Activated T-helper 1 cell treated with anti-CD3 and anti-CD28 coated beads, Interleukin-12 subunit alpha, Interleukin-12 subunit beta, Interleukin-2, Interleukin-4 antibody, amounts not matched to agents 30 ng/mL and 10 ng/mL and 1 ng/mL, durations not matched to agents 14 hours and 24 hours and 36 hours (primary cell): ENCODE measurements at regions not wholly inside any gene's neighbourhood (a gene's known extent, or its start where the extent isn't known, plus 50 kb on each side); places are given as distances from the start of the nearest gene placed in this dataset.
"Not testable (repeated sequence)": the region's sequence is repeated elsewhere in the genome, so short reads cannot be mapped to it uniquely, and the experiment has no call there.

Experiments
- DNase-seq: peaks from one replicate; pipeline ENCODE4 v3.0.0; 2021; ENCODE audit warnings: low spot score
- H3K27ac Mint-ChIP-seq: one replicate; pipeline ENCODE4 v1.8.0; 2021; ENCODE audit warnings: mild to moderate bottlenecking, mixed read lengths
- H3K27me3 Mint-ChIP-seq: one replicate; pipeline ENCODE4 v1.8.0; 2022; ENCODE audit warnings: mild to moderate bottlenecking, moderate library complexity, mixed read lengths; ENCODE audit not compliant: insufficient read depth
- H3K36me3 Mint-ChIP-seq: one replicate; pipeline ENCODE4 v1.8.0; 2021; ENCODE audit warnings: low read depth, mixed read lengths
- H3K4me1 Mint-ChIP-seq: one replicate; pipeline ENCODE4 v1.8.0; 2021; ENCODE audit warnings: low read depth, mixed read lengths
- H3K4me3 Mint-ChIP-seq: one replicate; pipeline ENCODE4 v1.8.0; 2021; ENCODE audit warnings: mild to moderate bottlenecking, moderate library complexity, mixed read lengths
- H3K9me3 Mint-ChIP-seq: one replicate; pipeline ENCODE4 v1.8.0; 2021; ENCODE audit warnings: mixed read lengths
- intact Hi-C: fragments of 100-400 bp; cut with micrococcal nuclease; formaldehyde crosslinking; loops from one replicate; pipeline ENCODE4 v1.15.1; 2024

- intact Hi-C loops: no loop called here
- no peak for DNase-seq
- H3K27ac Mint-ChIP-seq: no peak overlapping the region
- H3K4me3 Mint-ChIP-seq: no peak overlapping the region
- H3K4me1 Mint-ChIP-seq: no peaks in the 10 kb centered on the region
- no peaks in the 10 kb centered on the region for H3K27me3 Mint-ChIP-seq
- no peaks in the 10 kb centered on the region for H3K9me3 Mint-ChIP-seq
- no peaks in the 10 kb centered on the region for H3K36me3 Mint-ChIP-seq
These were observed 114.3 kb upstream of the PCSK5 start for GRCh38 chr9:75775966-75776691.

DNA sequence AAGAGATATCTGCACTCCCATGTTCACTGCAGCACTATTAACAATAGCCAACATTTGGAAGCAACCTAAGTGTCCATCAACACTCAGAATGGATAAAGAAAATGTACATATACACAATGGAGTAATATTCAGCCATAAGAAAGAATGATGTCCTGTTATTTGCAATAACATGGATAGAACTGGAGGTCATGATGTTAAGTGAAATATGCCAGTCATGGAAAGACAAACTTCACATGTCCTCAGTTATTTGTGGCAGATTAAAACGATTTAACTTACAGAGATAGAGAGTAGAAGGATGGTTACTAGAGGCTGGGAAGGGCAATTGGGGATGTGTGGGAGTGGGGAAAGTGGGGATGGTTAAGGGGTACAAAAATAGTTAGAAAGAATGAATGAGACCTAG is 110.3 kb upstream of the PCSK5 start:
- Mint-ChIP-seq H3K27me3 (no peaks in the 10 kb centered on the region), H3K9me3 (peaks cover 2% of the 10 kb centered on the region), H3K36me3 (no peaks in the 10 kb centered on the region), H3K27ac (no peak overlapping the region), H3K4me1 (no peaks in the 10 kb centered on the region), H3K4me3 (no peak overlapping the region)
- no peak for DNase-seq
- intact Hi-C loops: no loop called here

- no peak for DNase-seq
- no peak overlapping the region for H3K27ac Mint-ChIP-seq
These were observed 102.4 kb upstream of the PCSK5 start for GRCh38 chr9:75788006-75788634.

DNA sequence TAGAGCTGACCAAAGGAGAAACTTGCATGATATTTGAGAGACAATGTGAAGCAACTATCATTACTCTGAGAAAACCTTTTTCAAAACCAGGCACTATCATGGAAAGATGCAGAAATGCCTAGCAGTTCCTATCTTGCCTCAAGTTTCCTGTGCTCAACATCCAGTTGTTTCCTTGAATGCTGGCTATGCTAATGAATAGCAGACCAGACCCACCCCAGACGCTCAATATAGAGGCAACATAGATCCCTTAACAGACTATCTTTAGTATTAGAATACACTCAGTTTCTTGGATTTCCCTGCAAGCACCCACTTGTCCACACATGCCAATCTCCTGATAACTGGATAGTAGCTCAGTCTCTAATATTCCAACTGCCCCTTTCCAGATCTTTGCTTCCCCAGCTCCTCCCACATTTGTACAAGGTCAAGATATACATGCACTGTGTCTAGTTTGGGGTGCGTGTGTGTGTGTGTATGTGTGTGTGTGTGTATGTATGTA is 93.3 kb upstream of the PCSK5 start:
- DNase-seq: no peak
- H3K27ac Mint-ChIP-seq: no peak overlapping the region
- H3K36me3 Mint-ChIP-seq: no peaks in the 10 kb centered on the region
- H3K4me1 Mint-ChIP-seq: no peaks in the 10 kb centered on the region
- intact Hi-C loops: no loop called here
- no peak overlapping the region for H3K4me3 Mint-ChIP-seq
- H3K9me3 Mint-ChIP-seq: no peaks in the 10 kb centered on the region
- peaks cover 1% of the 10 kb centered on the region for H3K27me3 Mint-ChIP-seq

More at GRCh38 chr9:75788006-75788634, 102.4 kb upstream of the PCSK5 start:
- H3K4me1 Mint-ChIP-seq: peaks cover 14% of the 10 kb centered on the region
- no peak overlapping the region for H3K4me3 Mint-ChIP-seq
- H3K36me3 Mint-ChIP-seq: no peaks in the 10 kb centered on the region
- intact Hi-C loops: no loop called here
- peaks cover 4% of the 10 kb centered on the region for H3K27me3 Mint-ChIP-seq
- peaks cover 18% of the 10 kb centered on the region for H3K9me3 Mint-ChIP-seq

DNA sequence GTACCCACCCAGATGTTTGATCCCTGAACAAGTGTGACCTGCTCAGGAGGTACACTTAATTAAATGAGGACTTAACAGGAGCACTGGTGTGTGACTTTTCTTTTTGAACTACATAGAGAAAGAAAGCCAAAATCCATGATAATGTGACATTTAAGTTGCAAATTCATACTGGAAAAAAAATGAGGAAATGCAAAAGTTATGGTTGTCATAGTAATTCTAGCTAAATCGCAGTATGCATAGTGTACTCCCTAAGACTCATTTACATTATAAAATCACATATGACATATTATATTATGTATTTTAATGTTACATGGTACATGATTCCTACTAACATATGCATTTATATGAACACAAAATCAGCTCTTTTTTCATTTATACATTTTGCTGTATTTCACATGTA is 92.0 kb upstream of the PCSK5 start:
- intact Hi-C loops: no loop called here
- Mint-ChIP-seq H3K4me3 (no peak overlapping the region), H3K9me3 (no peaks in the 10 kb centered on the region), H3K4me1 (no peaks in the 10 kb centered on the region), H3K27me3 (peaks cover 1% of the 10 kb centered on the region), H3K36me3 (no peaks in the 10 kb centered on the region), H3K27ac (no peak overlapping the region)
- no peak for DNase-seq

- intact Hi-C loops: no loop called here
- Mint-ChIP-seq H3K27ac (no peak overlapping the region), H3K4me1 (no peaks in the 10 kb centered on the region), H3K36me3 (no peaks in the 10 kb centered on the region), H3K27me3 (no peaks in the 10 kb centered on the region), H3K9me3 (no peaks in the 10 kb centered on the region), H3K4me3 (no peak overlapping the region)
- DNase-seq: no peak
These were observed 87.3 kb upstream of the PCSK5 start for GRCh38 chr9:75803130-75803529.

GRCh38 chr9:75810063-75810462 is 80.4 kb upstream of the PCSK5 start:
- Mint-ChIP-seq H3K36me3 (no peaks in the 10 kb centered on the region), H3K27me3 (peaks cover 3% of the 10 kb centered on the region), H3K27ac (no peak overlapping the region), H3K4me1 (no peaks in the 10 kb centered on the region), H3K9me3 (peaks cover 4% of the 10 kb centered on the region), H3K4me3 (no peak overlapping the region)
- DNase-seq: no peak
- intact Hi-C loops: no loop called here

- no peak for DNase-seq
- peaks cover 3% of the 10 kb centered on the region for H3K27me3 Mint-ChIP-seq
- intact Hi-C loops: no loop called here
- no peaks in the 10 kb centered on the region for H3K36me3 Mint-ChIP-seq
- peaks cover 4% of the 10 kb centered on the region for H3K9me3 Mint-ChIP-seq
- no peak overlapping the region for H3K4me3 Mint-ChIP-seq
- no peaks in the 10 kb centered on the region for H3K4me1 Mint-ChIP-seq
- H3K27ac Mint-ChIP-seq: no peak overlapping the region
These were observed 78.8 kb upstream of the PCSK5 start for GRCh38 chr9:75811692-75812091.

DNA sequence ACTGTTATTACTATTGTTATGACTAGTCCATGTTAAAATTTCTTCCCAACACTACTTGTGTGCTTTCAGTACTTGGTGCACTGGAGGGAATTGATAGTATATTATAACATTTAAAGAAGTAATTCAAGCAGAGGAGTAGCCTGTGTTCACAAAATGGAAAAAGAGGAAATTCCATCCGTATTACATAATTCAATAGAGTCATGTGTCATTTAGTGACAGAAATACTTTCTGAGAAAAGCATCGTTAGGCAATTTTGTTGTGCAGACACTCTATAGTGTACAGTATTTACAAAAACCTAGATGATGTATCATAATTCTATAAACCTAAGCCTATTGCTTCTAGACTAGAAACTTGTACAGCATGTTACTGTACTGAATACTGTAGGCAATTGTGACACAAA is 78.3 kb upstream of the PCSK5 start:
- H3K4me1 Mint-ChIP-seq: no peaks in the 10 kb centered on the region
- no peak for DNase-seq
- H3K27me3 Mint-ChIP-seq: peaks cover 3% of the 10 kb centered on the region
- intact Hi-C loops: no loop called here
- peaks cover 4% of the 10 kb centered on the region for H3K9me3 Mint-ChIP-seq
- H3K27ac Mint-ChIP-seq: no peak overlapping the region
- H3K36me3 Mint-ChIP-seq: no peaks in the 10 kb centered on the region
- H3K4me3 Mint-ChIP-seq: no peak overlapping the region

- Mint-ChIP-seq H3K4me3 (no peak overlapping the region), H3K9me3 (peaks cover 4% of the 10 kb centered on the region)
These were observed 75.8 kb upstream of the PCSK5 start for GRCh38 chr9:75814667-75815066.

GRCh38 chr9:75820471-75821115 is 69.9 kb upstream of the PCSK5 start:
- intact Hi-C loops, H3K4me1 Mint-ChIP-seq, H3K9me3 Mint-ChIP-seq: not testable (repeated sequence)

More at GRCh38 chr9:75814667-75815066, 75.8 kb upstream of the PCSK5 start:
- DNase-seq: no peak
- intact Hi-C loops: no loop called here
- Mint-ChIP-seq H3K36me3 (no peaks in the 10 kb centered on the region), H3K27ac (no peak overlapping the region), H3K4me1 (no peaks in the 10 kb centered on the region), H3K27me3 (peaks cover 3% of the 10 kb centered on the region)

DNA sequence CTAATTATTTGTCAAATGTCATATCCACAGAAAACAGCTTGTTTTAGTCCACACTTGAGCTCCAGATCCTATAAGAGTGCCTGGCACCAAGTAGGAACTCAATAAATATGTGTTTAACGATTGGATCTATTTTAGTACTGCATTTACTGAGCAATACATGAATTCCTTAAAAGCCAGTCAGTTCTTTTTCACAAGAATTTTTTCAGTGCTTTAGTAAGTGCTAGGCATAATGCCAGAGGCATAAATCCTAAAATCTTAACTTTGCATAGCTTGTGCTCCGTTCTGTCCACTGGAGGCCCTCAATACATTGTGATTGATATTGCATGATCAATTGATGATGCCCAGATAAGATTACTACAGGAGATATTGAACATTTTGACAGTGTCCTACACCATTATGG is 67.3 kb upstream of the PCSK5 start:
- no peaks in the 10 kb centered on the region for H3K4me1 Mint-ChIP-seq
- intact Hi-C loops: no loop called here
- H3K27me3 Mint-ChIP-seq: no peaks in the 10 kb centered on the region

More at GRCh38 chr9:75820471-75821115, 69.9 kb upstream of the PCSK5 start:
- H3K27ac Mint-ChIP-seq, DNase-seq, H3K27me3 Mint-ChIP-seq, H3K4me3 Mint-ChIP-seq, H3K36me3 Mint-ChIP-seq: not testable (repeated sequence)

More for the DNA sequence above, 67.3 kb upstream of the PCSK5 start:
- DNase-seq: no peak
- H3K36me3 Mint-ChIP-seq: no peaks in the 10 kb centered on the region
- H3K9me3 Mint-ChIP-seq: no peaks in the 10 kb centered on the region
- no peak overlapping the region for H3K27ac Mint-ChIP-seq
- H3K4me3 Mint-ChIP-seq: no peak overlapping the region
